MM.1S (cell line): ENCODE measurements at regions not wholly inside any gene's neighbourhood (a gene's known extent, or its start where the extent isn't known, plus 50 kb on each side); places are given as distances from the start of the nearest gene placed in this dataset.

Experiments used
- DNase-seq: peaks from one replicate; pipeline ENCODE4 v3.0.0-alpha.2; 2015
- H2AFZ ChIP-seq: fragments of 300-600 bp; sonication (generic); 2 replicates; pipeline ENCODE4 v1.6.0; 2016; ENCODE audit warnings: antibody characterized with exemption, low read length
- H3F3A ChIP-seq: fragments of 300-600 bp; sonication (generic); 2 replicates; pipeline ENCODE4 v1.6.1; 2016; ENCODE audit warnings: mild to moderate bottlenecking, antibody characterized with exemption, low read length, moderate library complexity, mixed read lengths; ENCODE audit not compliant: insufficient read depth
- H3K27ac ChIP-seq: fragments of 300-600 bp; sonication (generic); 2 replicates; pipeline ENCODE4 v1.5.1; 2016; ENCODE audit warnings: mild to moderate bottlenecking, low read length
- H3K27me3 ChIP-seq: fragments of 300-600 bp; sonication (generic); replicated peaks from 2 replicates; pipeline ENCODE4 v1.6.0; 2016; ENCODE audit warnings: low read length; ENCODE audit not compliant: insufficient read depth
- H3K36me3 ChIP-seq: fragments of 300-600 bp; sonication (generic); replicated peaks from 2 replicates; pipeline ENCODE4 v1.6.1; 2016; ENCODE audit warnings: mild to moderate bottlenecking, low read length, mixed read lengths; ENCODE audit not compliant: insufficient read depth
- H3K4me1 ChIP-seq: fragments of 300-600 bp; sonication (generic); 2 replicates; pipeline ENCODE4 v1.6.1; 2016; ENCODE audit warnings: low read length, mixed read lengths
- H3K4me2 ChIP-seq: fragments of 300-600 bp; sonication (generic); 2 replicates; pipeline ENCODE4 v1.6.0; 2016; ENCODE audit warnings: low read depth, low read length
- H3K4me3 ChIP-seq: fragments of 300-600 bp; sonication (generic); 2 replicates; pipeline ENCODE4 v1.5.1; 2016; ENCODE audit warnings: low read length, mixed read lengths
- H3K79me2 ChIP-seq: fragments of 300-600 bp; sonication (generic); 2 replicates; pipeline ENCODE4 v1.6.1; 2016; ENCODE audit warnings: mixed run types, low read length, mixed read lengths
- H3K9ac ChIP-seq: fragments of 300-600 bp; sonication (generic); 2 replicates; pipeline ENCODE4 v1.6.1; 2016; ENCODE audit warnings: low read length, mixed read lengths
- H3K9me2 ChIP-seq: fragments of 300-600 bp; sonication (generic); replicated peaks from 2 replicates; pipeline ENCODE4 v1.6.1; 2016; ENCODE audit warnings: mild to moderate bottlenecking, low read length, mixed read lengths; ENCODE audit not compliant: insufficient read depth
- H3K9me3 ChIP-seq: fragments of 300-600 bp; sonication (generic); replicated peaks from 2 replicates; pipeline ENCODE4 v1.6.1; 2016; ENCODE audit warnings: mild to moderate bottlenecking, low read length, mixed read lengths; ENCODE audit not compliant: insufficient read depth
- H4K20me1 ChIP-seq: fragments of 300-600 bp; sonication (generic); 2 replicates; pipeline ENCODE4 v1.6.1; 2016; ENCODE audit warnings: mild to moderate bottlenecking, low read length, moderate library complexity, mixed read lengths; ENCODE audit not compliant: insufficient read depth
- CTCF ChIP-seq: fragments of 300-600 bp; sonication (generic); IDR thresholded peaks from 2 replicates; pipeline ENCODE4 v1.5.1; 2016; ENCODE audit warnings: antibody characterized with exemption, low read length, mixed read lengths
- EZH2 ChIP-seq: fragments of 300-600 bp; sonication (generic); optimal IDR thresholded peaks from 2 replicates; pipeline ENCODE3; 2017; ENCODE audit warnings: low read depth, mild to moderate bottlenecking, antibody characterized with exemption, low read length, mixed read lengths
- EZH2phosphoT487 ChIP-seq: fragments of 300-600 bp; sonication (generic); IDR thresholded peaks from 2 replicates; pipeline ENCODE4 v1.6.1; 2018; ENCODE audit warnings: antibody characterized with exemption, low read length

GRCh38 chr4:19577097-19577496 lies 674.6 kb upstream of the SLIT2 start:
- Histone ChIP-seq H3K79me2 (no peaks in the 10 kb centered on the region), H3K9me2 (no peaks in the 10 kb centered on the region), H3K27me3 (no peaks in the 10 kb centered on the region), H3F3A (no peaks in the 10 kb centered on the region), H3K4me3 (no peak overlapping the region), H3K27ac (no peak overlapping the region), H4K20me1 (no peaks in the 10 kb centered on the region), H3K9ac (no peak overlapping the region), H3K4me1 (0 out of 2 replicates have a peak, but pooled peaks cover 4% of the 10 kb centered on the region), H3K36me3 (no peaks in the 10 kb centered on the region), H3K9me3 (no peaks in the 10 kb centered on the region), H2AFZ (no peak overlapping the region), H3K4me2 (no peak overlapping the region)
- TF ChIP-seq EZH2phosphoT487 (no peak), EZH2 (no peak), CTCF (no peak)
- DNase-seq = no peak

- Histone ChIP-seq H4K20me1 (no peaks in the 10 kb centered on the region), H3K27me3 (no peaks in the 10 kb centered on the region), H2AFZ (no peak overlapping the region), H3K36me3 (no peaks in the 10 kb centered on the region), H3F3A (no peaks in the 10 kb centered on the region), H3K9ac (no peak overlapping the region), H3K4me3 (no peak overlapping the region), H3K9me3 (no peaks in the 10 kb centered on the region), H3K4me1 (0 out of 2 replicates have a peak, but pooled peaks cover 4% of the 10 kb centered on the region), H3K4me2 (no peak overlapping the region), H3K9me2 (no peaks in the 10 kb centered on the region), H3K79me2 (no peaks in the 10 kb centered on the region), H3K27ac (no peak overlapping the region)
- peak; percentile 10 for DNase-seq
- TF ChIP-seq EZH2phosphoT487 (no peak), EZH2 (no peak)
Measured at GRCh38 chr4:19575924-19576323, 675.8 kb upstream of the SLIT2 start.

GRCh38 chr4:19566041-19566440 lies 685.7 kb upstream of the SLIT2 start:
- no peak for TF ChIP-seq EZH2phosphoT487
- no peak for TF ChIP-seq EZH2
- no peaks in the 10 kb centered on the region for H3F3A ChIP-seq
- H4K20me1 ChIP-seq = no peaks in the 10 kb centered on the region
- H3K27ac ChIP-seq = no peak overlapping the region
- no peak overlapping the region for H3K4me2 ChIP-seq
- no peaks in the 10 kb centered on the region for H3K4me1 ChIP-seq
- no peaks in the 10 kb centered on the region for H3K36me3 ChIP-seq
- H3K9me3 ChIP-seq = no peaks in the 10 kb centered on the region
- no peaks in the 10 kb centered on the region for H3K9me2 ChIP-seq
- DNase-seq = no peak
- H3K27me3 ChIP-seq = no peaks in the 10 kb centered on the region
- no peak overlapping the region for H3K9ac ChIP-seq
- no peak overlapping the region for H3K4me3 ChIP-seq
- no peaks in the 10 kb centered on the region for H3K79me2 ChIP-seq
- no peak overlapping the region for H2AFZ ChIP-seq

- no peak overlapping the region for H3K4me2 ChIP-seq
- H3K79me2 ChIP-seq = no peaks in the 10 kb centered on the region
- no peak overlapping the region for H3K27ac ChIP-seq
- TF ChIP-seq EZH2 (no peak), EZH2phosphoT487 (no peak), CTCF (no peak)
- H3K27me3 ChIP-seq = no peaks in the 10 kb centered on the region
- H3K9me2 ChIP-seq = no peaks in the 10 kb centered on the region
- H3F3A ChIP-seq = no peaks in the 10 kb centered on the region
- no peaks in the 10 kb centered on the region for H3K4me1 ChIP-seq
- H3K4me3 ChIP-seq = no peak overlapping the region
- no peaks in the 10 kb centered on the region for H3K36me3 ChIP-seq
- H4K20me1 ChIP-seq = no peaks in the 10 kb centered on the region
- no peak overlapping the region for H3K9ac ChIP-seq
- no peak overlapping the region for H2AFZ ChIP-seq
- DNase-seq = no peak
- H3K9me3 ChIP-seq = no peaks in the 10 kb centered on the region
Measured at GRCh38 chr4:19562456-19562855, 689.2 kb upstream of the SLIT2 start.
